DOHH2 (cell line): ENCODE measurements at regions not wholly inside any gene's neighbourhood (a gene's known extent, or its start where the extent isn't known, plus 50 kb on each side); places are given as distances from the start of the nearest gene placed in this dataset.

ENCODE experiments used
- H3F3A ChIP-seq: fragments of 200-600 bp; sonication (generic), shearing (Covaris generic); 2 replicates; pipeline ENCODE4 v1.6.0; 2016; ENCODE audit warnings: antibody characterized with exemption, mild to moderate bottlenecking; ENCODE audit not compliant: control insufficient read depth, insufficient read depth
- H3K27ac ChIP-seq: fragments of 200-600 bp; sonication (generic); 2 replicates; pipeline ENCODE4 v1.5.1; 2014; ENCODE audit warnings: low read depth, mild to moderate bottlenecking, low read length, moderate library complexity
- H3K27me3 ChIP-seq: fragments of 200-600 bp; sonication (generic); 2 replicates; pipeline ENCODE4 v1.6.1; 2014; ENCODE audit warnings: mild to moderate bottlenecking, low read length, mixed read lengths; ENCODE audit not compliant: control insufficient read depth
- H3K36me3 ChIP-seq: fragments of 200-600 bp; sonication (generic); 2 replicates; pipeline ENCODE4 v1.6.1; 2014; ENCODE audit warnings: mild to moderate bottlenecking, low read length, moderate library complexity, mixed read lengths; ENCODE audit not compliant: control insufficient read depth
- H3K4me1 ChIP-seq: fragments of 200-600 bp; sonication (generic); 2 replicates; pipeline ENCODE4 v1.6.1; 2014; ENCODE audit warnings: mild to moderate bottlenecking, low read length, mixed read lengths; ENCODE audit not compliant: control insufficient read depth
- H3K4me2 ChIP-seq: fragments of 200-600 bp; sonication (generic); 2 replicates; pipeline ENCODE4 v1.6.0; 2014; ENCODE audit warnings: mild to moderate bottlenecking, low read length, moderate library complexity
- H3K4me3 ChIP-seq: fragments of 200-600 bp; sonication (generic); 2 replicates; pipeline ENCODE4 v1.5.1; 2014; ENCODE audit warnings: mild to moderate bottlenecking, low read length, mixed read lengths
- H3K79me2 ChIP-seq: fragments of 200-600 bp; sonication (generic); 2 replicates; pipeline ENCODE4 v1.6.1; 2014; ENCODE audit warnings: mild to moderate bottlenecking, low read length, mixed read lengths; ENCODE audit not compliant: control insufficient read depth
- H3K9me2 ChIP-seq: fragments of 200-600 bp; sonication (generic); replicated peaks from 2 replicates; pipeline ENCODE4 v1.6.1; 2014; ENCODE audit warnings: mild to moderate bottlenecking, low read length, mixed read lengths; ENCODE audit not compliant: control insufficient read depth
- H3K9me3 ChIP-seq: fragments of 200-600 bp; sonication (generic); 2 replicates; pipeline ENCODE4 v1.6.1; 2014; ENCODE audit warnings: antibody characterized with exemption, low read length, mixed read lengths; ENCODE audit not compliant: control insufficient read depth, insufficient read depth
- H4K20me1 ChIP-seq: fragments of 200-600 bp; sonication (generic); 2 replicates; pipeline ENCODE4 v1.6.0; 2014; ENCODE audit warnings: low read depth, mild to moderate bottlenecking, antibody characterized with exemption, low read length, moderate library complexity; ENCODE audit not compliant: control insufficient read depth, insufficient read depth
- EZH2phosphoT487 ChIP-seq: fragments of 200-600 bp; sonication (generic); IDR thresholded peaks from 2 replicates; pipeline ENCODE4 v1.6.1; 2017; ENCODE audit warnings: borderline replicate concordance, mild to moderate bottlenecking, antibody characterized with exemption, low read length, moderate library complexity, mixed read lengths
- TF ChIP-seq, protein P1 (sequence below): fragments of 200-600 bp; sonication (generic); IDR thresholded peaks from one replicate; pipeline ENCODE4 v1.5.1; 2014; ENCODE audit warnings: antibody characterized with exemption, mild to moderate bottlenecking, low read depth, low read length; ENCODE audit not compliant: poor library complexity, severe bottlenecking

DNA sequence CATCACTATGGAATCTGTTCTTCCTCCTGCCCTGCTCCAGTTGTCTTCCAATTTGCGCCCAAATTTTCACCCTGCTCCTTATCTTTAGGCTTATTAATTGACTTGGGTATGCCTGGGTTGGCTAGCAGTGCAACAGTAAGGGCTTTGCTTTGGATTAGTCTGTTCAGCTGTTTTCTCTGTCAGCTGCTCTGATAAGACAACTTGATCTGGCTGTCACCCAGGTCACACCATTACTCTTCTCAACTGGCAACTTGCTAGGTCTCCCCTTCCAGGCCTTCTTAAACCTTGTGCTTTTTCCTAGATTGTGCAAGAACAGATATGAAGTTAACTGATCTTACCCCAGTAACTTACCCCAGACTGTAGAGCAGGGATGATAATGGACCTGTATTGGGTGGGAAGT is 357.8 kb upstream of the LARGE1 start:
- no peaks in the 10 kb centered on the region for H3K27me3 ChIP-seq
- no peaks in the 10 kb centered on the region for H3K9me2 ChIP-seq
- no peaks in the 10 kb centered on the region for H3K4me1 ChIP-seq
- no peaks in the 10 kb centered on the region for H3K9me3 ChIP-seq
- H4K20me1 ChIP-seq = no peaks in the 10 kb centered on the region
- TF ChIP-seq, protein P1, sequence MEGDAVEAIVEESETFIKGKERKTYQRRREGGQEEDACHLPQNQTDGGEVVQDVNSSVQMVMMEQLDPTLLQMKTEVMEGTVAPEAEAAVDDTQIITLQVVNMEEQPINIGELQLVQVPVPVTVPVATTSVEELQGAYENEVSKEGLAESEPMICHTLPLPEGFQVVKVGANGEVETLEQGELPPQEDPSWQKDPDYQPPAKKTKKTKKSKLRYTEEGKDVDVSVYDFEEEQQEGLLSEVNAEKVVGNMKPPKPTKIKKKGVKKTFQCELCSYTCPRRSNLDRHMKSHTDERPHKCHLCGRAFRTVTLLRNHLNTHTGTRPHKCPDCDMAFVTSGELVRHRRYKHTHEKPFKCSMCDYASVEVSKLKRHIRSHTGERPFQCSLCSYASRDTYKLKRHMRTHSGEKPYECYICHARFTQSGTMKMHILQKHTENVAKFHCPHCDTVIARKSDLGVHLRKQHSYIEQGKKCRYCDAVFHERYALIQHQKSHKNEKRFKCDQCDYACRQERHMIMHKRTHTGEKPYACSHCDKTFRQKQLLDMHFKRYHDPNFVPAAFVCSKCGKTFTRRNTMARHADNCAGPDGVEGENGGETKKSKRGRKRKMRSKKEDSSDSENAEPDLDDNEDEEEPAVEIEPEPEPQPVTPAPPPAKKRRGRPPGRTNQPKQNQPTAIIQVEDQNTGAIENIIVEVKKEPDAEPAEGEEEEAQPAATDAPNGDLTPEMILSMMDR = no peak
- TF ChIP-seq EZH2phosphoT487 = no peak
- no peak overlapping the region for H3K27ac ChIP-seq
- no peak overlapping the region for H3K4me3 ChIP-seq
- no peak overlapping the region for H3K4me2 ChIP-seq
- no peaks in the 10 kb centered on the region for H3F3A ChIP-seq
- H3K36me3 ChIP-seq = no peaks in the 10 kb centered on the region
- H3K79me2 ChIP-seq = no peaks in the 10 kb centered on the region

- H3K79me2 ChIP-seq = no peaks in the 10 kb centered on the region
- no peak overlapping the region for H3K27ac ChIP-seq
- no peaks in the 10 kb centered on the region for H3K9me3 ChIP-seq
- H3K9me2 ChIP-seq = no peaks in the 10 kb centered on the region
- H3K36me3 ChIP-seq = no peaks in the 10 kb centered on the region
- no peaks in the 10 kb centered on the region for H4K20me1 ChIP-seq
- no peaks in the 10 kb centered on the region for H3F3A ChIP-seq
- H3K4me1 ChIP-seq = no peaks in the 10 kb centered on the region
- H3K4me3 ChIP-seq = no peak overlapping the region
- no peaks in the 10 kb centered on the region for H3K27me3 ChIP-seq
- no peak for TF ChIP-seq EZH2phosphoT487
- TF ChIP-seq, protein P1 = no peak
- no peak overlapping the region for H3K4me2 ChIP-seq
Measured at GRCh38 chr22:34281738-34282137, 361.5 kb upstream of the LARGE1 start.

GRCh38 chr22:34283844-34284243 is 363.6 kb upstream of the LARGE1 start:
- H3K27me3 ChIP-seq = no peaks in the 10 kb centered on the region
- no peak overlapping the region for H3K27ac ChIP-seq
- H3K79me2 ChIP-seq = no peaks in the 10 kb centered on the region
- H3K4me3 ChIP-seq = no peak overlapping the region
- no peaks in the 10 kb centered on the region for H3K9me3 ChIP-seq
- H3K36me3 ChIP-seq = no peaks in the 10 kb centered on the region
- no peak for TF ChIP-seq EZH2phosphoT487
- TF ChIP-seq, protein P1 = no peak
- H4K20me1 ChIP-seq = no peaks in the 10 kb centered on the region
- H3K4me1 ChIP-seq = no peaks in the 10 kb centered on the region
- no peaks in the 10 kb centered on the region for H3F3A ChIP-seq
- no peaks in the 10 kb centered on the region for H3K9me2 ChIP-seq
- no peak overlapping the region for H3K4me2 ChIP-seq

DNA sequence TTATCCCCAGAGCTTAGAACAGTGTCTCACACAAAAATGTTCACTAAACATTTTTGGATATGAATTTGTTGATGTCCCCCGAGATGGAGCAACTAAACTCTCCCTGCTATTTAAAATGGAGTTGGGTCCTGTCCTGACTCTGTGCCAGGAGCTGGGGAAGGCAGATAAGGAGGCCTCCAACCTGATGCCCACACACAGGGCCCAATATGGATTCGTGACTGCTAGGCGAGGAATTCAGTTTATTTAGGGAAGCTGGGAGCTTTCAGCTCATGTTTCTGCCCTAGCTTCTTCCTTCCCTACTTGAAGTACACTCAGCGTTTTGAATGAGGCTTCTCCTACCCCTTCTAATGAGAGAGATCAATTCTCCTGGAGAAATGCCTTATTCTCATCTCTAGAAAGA is 373.0 kb upstream of the LARGE1 start:
- Histone ChIP-seq H3K9me2 (no peaks in the 10 kb centered on the region), H3K4me3 (no peak overlapping the region), H3F3A (no peaks in the 10 kb centered on the region), H4K20me1 (no peaks in the 10 kb centered on the region), H3K9me3 (no peaks in the 10 kb centered on the region), H3K4me1 (no peaks in the 10 kb centered on the region), H3K4me2 (no peak overlapping the region), H3K27ac (no peak overlapping the region), H3K27me3 (no peaks in the 10 kb centered on the region), H3K36me3 (no peaks in the 10 kb centered on the region), H3K79me2 (no peaks in the 10 kb centered on the region)
- TF ChIP-seq EZH2phosphoT487 = no peak
- TF ChIP-seq, protein P1 = no peak
